CD8-positive, alpha-beta memory T cell (primary cell): ENCODE measurements at regions not wholly inside any gene's neighbourhood (a gene's known extent, or its start where the extent isn't known, plus 50 kb on each side); places are given as distances from the start of the nearest gene placed in this dataset.

ENCODE experiments used
- CTCF ChIA-PET: fragments of 350-600 bp; sonication (Branson Sonifier 250); formaldehyde crosslinking; loops from one replicate; lab custom pipeline; 2021; ENCODE audit warnings: antibody characterized with exemption; lab: Charles Lee
- POLR2A ChIA-PET: fragments of 350-600 bp; sonication (Branson Sonifier 250); formaldehyde crosslinking; loops from one replicate; lab custom pipeline; 2021; ENCODE audit warnings: antibody characterized with exemption; lab: Charles Lee
- DNase-seq, 5 donors: peaks; one replicate each; pipeline versions ENCODE4 v3.0.0 to v3.0.0-alpha.2; 2020 to 2022; ENCODE audit warnings: mixed read lengths in 1 of 5
- H3K27ac ChIP-seq: one replicate; pipeline ENCODE4 v1.7.0; 2013; ENCODE audit warnings: low read depth, mild to moderate bottlenecking, low read length, moderate library complexity
- H3K27me3 ChIP-seq: 2 replicates; pipeline ENCODE4 v1.7.0; 2013; ENCODE audit warnings: low read length, mild to moderate bottlenecking; ENCODE audit not compliant: insufficient read depth, poor library complexity, severe bottlenecking
- H3K36me3 ChIP-seq: 2 replicates; pipeline ENCODE4 v1.7.0; 2013; ENCODE audit warnings: mild to moderate bottlenecking, low read length, moderate library complexity; ENCODE audit not compliant: insufficient read depth
- H3K4me1 ChIP-seq: 2 replicates; pipeline ENCODE4 v1.7.0; 2013; ENCODE audit warnings: mild to moderate bottlenecking, low read length, moderate library complexity; ENCODE audit not compliant: insufficient read depth
- H3K4me3 ChIP-seq: 2 replicates; pipeline ENCODE4 v1.7.0; 2013; ENCODE audit warnings: mild to moderate bottlenecking, low read length
- H3K9me3 ChIP-seq: 2 replicates; pipeline ENCODE4 v1.7.0; 2013; ENCODE audit warnings: mild to moderate bottlenecking, low read length
- H3K27ac Mint-ChIP-seq, 8 donors: one replicate each; pipeline ENCODE4 v1.8.0; 2020 to 2021; ENCODE audit warnings: mixed read lengths in 8 of 8, mild to moderate bottlenecking in 6 of 8, inconsistent platforms in 3 of 8, moderate library complexity in 3 of 8
- H3K27me3 Mint-ChIP-seq, 2 donors: one replicate each; pipeline ENCODE4 v1.8.0; 2020 to 2021; ENCODE audit warnings: mixed read lengths in 2 of 2, mild to moderate bottlenecking in 1 of 2, moderate library complexity in 1 of 2
- H3K36me3 Mint-ChIP-seq, 3 donors: one replicate each; pipeline ENCODE4 v1.8.0; 2020 to 2021; ENCODE audit warnings: mixed read lengths in 3 of 3, inconsistent platforms in 1 of 3, mild to moderate bottlenecking in 1 of 3
- H3K4me1 Mint-ChIP-seq, 3 donors: one replicate each; pipeline ENCODE4 v1.8.0; 2020 to 2021; ENCODE audit warnings: mixed read lengths in 3 of 3, inconsistent platforms in 1 of 3, mild to moderate bottlenecking in 1 of 3
- H3K4me3 Mint-ChIP-seq, 7 donors: one replicate each; pipeline ENCODE4 v1.8.0; 2020 to 2021; ENCODE audit warnings: mixed read lengths in 7 of 7, mild to moderate bottlenecking in 6 of 7, moderate library complexity in 4 of 7, inconsistent platforms in 2 of 7
- H3K9me3 Mint-ChIP-seq, 5 donors: one replicate each; pipeline ENCODE4 v1.8.0; 2020 to 2022; ENCODE audit warnings: mixed read lengths in 5 of 5, mild to moderate bottlenecking in 3 of 5, moderate library complexity in 2 of 5, inconsistent platforms in 1 of 5

GRCh38 chr16:51553910-51554309 lies 402.8 kb upstream of the SALL1 start:
- CTCF ChIA-PET, result no interaction called here
- H3K4me3 Mint-ChIP-seq, result no peak overlapping the region

GRCh38 chr16:51553314-51553713 lies 402.2 kb upstream of the SALL1 start:
- no peak overlapping the region for H3K27ac Mint-ChIP-seq
- H3K36me3 Mint-ChIP-seq, result no peaks in the 10 kb centered on the region
- no peak overlapping the region for H3K27ac ChIP-seq
- no peaks in the 10 kb centered on the region for H3K36me3 ChIP-seq
- no peaks in the 10 kb centered on the region for H3K9me3 ChIP-seq
- H3K27me3 Mint-ChIP-seq, result no peaks in the 10 kb centered on the region
- ChIA-PET CTCF (no interaction called here), POLR2A (no interaction called here)
- no peak overlapping the region for H3K4me3 ChIP-seq
- no peaks in the 10 kb centered on the region for H3K27me3 ChIP-seq
- no peak overlapping the region for H3K4me3 Mint-ChIP-seq
- H3K4me1 Mint-ChIP-seq, result no peaks in the 10 kb centered on the region
- no peak for DNase-seq
- no peaks in the 10 kb centered on the region for H3K4me1 ChIP-seq
- H3K9me3 Mint-ChIP-seq, result peaks cover 5 to 13% (median 9%) of the 10 kb centered on the region in 5 donors

More at GRCh38 chr16:51553910-51554309, 402.8 kb upstream of the SALL1 start:
- POLR2A ChIA-PET, result no interaction called here
- Histone ChIP-seq H3K27ac (no peak overlapping the region), H3K4me1 (no peaks in the 10 kb centered on the region), H3K36me3 (no peaks in the 10 kb centered on the region), H3K27me3 (no peaks in the 10 kb centered on the region), H3K9me3 (no peaks in the 10 kb centered on the region), H3K4me3 (no peak overlapping the region)
- Mint-ChIP-seq H3K27ac (no peak overlapping the region), H3K9me3 (peaks cover 5 to 15% (median 9%) of the 10 kb centered on the region in 5 donors), H3K27me3 (no peaks in the 10 kb centered on the region), H3K4me1 (no peaks in the 10 kb centered on the region), H3K36me3 (no peaks in the 10 kb centered on the region)
- DNase-seq, result no peak

GRCh38 chr16:51550800-51551347 lies 399.8 kb upstream of the SALL1 start:
- ChIA-PET POLR2A (no interaction called here), CTCF (no interaction called here)
- Histone ChIP-seq H3K4me1 (no peaks in the 10 kb centered on the region), H3K9me3 (no peaks in the 10 kb centered on the region), H3K4me3 (no peak overlapping the region), H3K27me3 (no peaks in the 10 kb centered on the region), H3K36me3 (no peaks in the 10 kb centered on the region), H3K27ac (no peak overlapping the region)
- Mint-ChIP-seq H3K36me3 (no peaks in the 10 kb centered on the region), H3K4me1 (no peaks in the 10 kb centered on the region), H3K9me3 (peaks cover 4 to 19% (median 8%) of the 10 kb centered on the region in 5 donors), H3K27ac (peak overlapping the region in 1 of 8 donors; percentile 48), H3K4me3 (no peak overlapping the region), H3K27me3 (no peaks in the 10 kb centered on the region)
- no peak for DNase-seq

- Histone ChIP-seq H3K36me3 (no peaks in the 10 kb centered on the region), H3K9me3 (no peaks in the 10 kb centered on the region), H3K27me3 (no peaks in the 10 kb centered on the region), H3K4me1 (no peaks in the 10 kb centered on the region), H3K27ac (no peak overlapping the region), H3K4me3 (no peak overlapping the region)
- Mint-ChIP-seq H3K4me1 (no peaks in the 10 kb centered on the region), H3K4me3 (no peak overlapping the region), H3K27me3 (no peaks in the 10 kb centered on the region), H3K36me3 (no peaks in the 10 kb centered on the region), H3K27ac (no peak overlapping the region), H3K9me3 (peaks cover 2 to 19% (median 6%) of the 10 kb centered on the region in 5 donors)
- DNase-seq, result no peak
- CTCF ChIA-PET, result no interaction called here
- POLR2A ChIA-PET, result no interaction called here
Measured at GRCh38 chr16:51549836-51550235, 398.8 kb upstream of the SALL1 start.

GRCh38 chr16:51545951-51546350 lies 394.9 kb upstream of the SALL1 start:
- H3K4me1 ChIP-seq, result no peaks in the 10 kb centered on the region
- H3K4me3 Mint-ChIP-seq, result no peak overlapping the region
- no peaks in the 10 kb centered on the region for H3K27me3 Mint-ChIP-seq
- ChIA-PET CTCF (no interaction called here), POLR2A (no interaction called here)
- H3K27ac ChIP-seq, result no peak overlapping the region
- H3K36me3 ChIP-seq, result no peaks in the 10 kb centered on the region
- no peaks in the 10 kb centered on the region for H3K9me3 ChIP-seq
- H3K27me3 ChIP-seq, result no peaks in the 10 kb centered on the region
- H3K9me3 Mint-ChIP-seq, result peaks cover 0 to 15% (median 4%) of the 10 kb centered on the region in 5 donors
- no peak for DNase-seq
- H3K27ac Mint-ChIP-seq, result no peak overlapping the region
- H3K4me3 ChIP-seq, result no peak overlapping the region
- no peaks in the 10 kb centered on the region for H3K4me1 Mint-ChIP-seq
- no peaks in the 10 kb centered on the region for H3K36me3 Mint-ChIP-seq

- Histone ChIP-seq H3K27ac (no peak overlapping the region), H3K9me3 (no peaks in the 10 kb centered on the region), H3K36me3 (no peaks in the 10 kb centered on the region), H3K4me1 (no peaks in the 10 kb centered on the region), H3K27me3 (no peaks in the 10 kb centered on the region), H3K4me3 (no peak overlapping the region)
- ChIA-PET CTCF (no interaction called here), POLR2A (no interaction called here)
- no peaks in the 10 kb centered on the region for H3K27me3 Mint-ChIP-seq
- no peak overlapping the region for H3K4me3 Mint-ChIP-seq
- DNase-seq, result no peak
- no peak overlapping the region for H3K27ac Mint-ChIP-seq
- H3K4me1 Mint-ChIP-seq, result no peaks in the 10 kb centered on the region
- H3K36me3 Mint-ChIP-seq, result no peaks in the 10 kb centered on the region
- peaks cover 0 to 15% (median 2%) of the 10 kb centered on the region in 5 donors for H3K9me3 Mint-ChIP-seq
Measured at GRCh38 chr16:51544851-51545467, 393.9 kb upstream of the SALL1 start.

GRCh38 chr16:51543971-51544370 lies 392.9 kb upstream of the SALL1 start:
- H3K36me3 Mint-ChIP-seq, result no peaks in the 10 kb centered on the region
- no peaks in the 10 kb centered on the region for H3K4me1 ChIP-seq
- no peak overlapping the region for H3K4me3 Mint-ChIP-seq
- H3K27ac Mint-ChIP-seq, result no peak overlapping the region
- no peak overlapping the region for H3K4me3 ChIP-seq
- no peaks in the 10 kb centered on the region for H3K27me3 Mint-ChIP-seq
- no peaks in the 10 kb centered on the region for H3K9me3 ChIP-seq
- ChIA-PET POLR2A (no interaction called here), CTCF (no interaction called here)
- no peaks in the 10 kb centered on the region for H3K27me3 ChIP-seq
- H3K9me3 Mint-ChIP-seq, result peaks cover 0 to 12% (median 2%) of the 10 kb centered on the region in 5 donors
- H3K4me1 Mint-ChIP-seq, result no peaks in the 10 kb centered on the region
- H3K27ac ChIP-seq, result no peak overlapping the region
- no peaks in the 10 kb centered on the region for H3K36me3 ChIP-seq
- no peak for DNase-seq

GRCh38 chr16:51542981-51543815 lies 392.1 kb upstream of the SALL1 start:
- Histone ChIP-seq H3K4me1 (no peaks in the 10 kb centered on the region), H3K27ac (no peak overlapping the region), H3K27me3 (no peaks in the 10 kb centered on the region), H3K9me3 (no peaks in the 10 kb centered on the region), H3K4me3 (no peak overlapping the region), H3K36me3 (no peaks in the 10 kb centered on the region)
- ChIA-PET CTCF (no interaction called here), POLR2A (no interaction called here)
- Mint-ChIP-seq H3K4me3 (no peak overlapping the region), H3K9me3 (peaks cover 0 to 12% (median 6%) of the 10 kb centered on the region in 5 donors), H3K27ac (no peak overlapping the region), H3K4me1 (no peaks in the 10 kb centered on the region), H3K36me3 (no peaks in the 10 kb centered on the region), H3K27me3 (no peaks in the 10 kb centered on the region)
- no peak for DNase-seq
